ENCODE measurements at regions not wholly inside any gene's neighbourhood (a gene's known extent, or its start where the extent isn't known, plus 50 kb on each side); places are given as distances from the start of the nearest gene placed in this dataset.
A peak's percentile ranks its signal among the peaks of the same experiment; 100 is the strongest.

- Histone ChIP-seq H3K27ac (no peak overlapping the region), H3K4me3 (no peak overlapping the region), H3K27me3 (no peaks in the 10 kb centered on the region), H3K4me1 (ENCODE audit: low read depth) (no peaks in the 10 kb centered on the region), H3K9me3 (ENCODE audit: low read depth) (no peaks in the 10 kb centered on the region), H3K36me3 (no peaks in the 10 kb centered on the region)
- DNase-seq (ENCODE audit: low read depth in 1 of 2, low spot score in 1 of 2) = peak in 1 of 2 donors; percentile 96
- TF ChIP-seq CTCF (IDR thresholded peaks at IDR 0.05; ENCODE audit: low read depth, low read length) = no peak
Measured at GRCh38 chr9:21605489-21605931, 123.4 kb upstream of the IFNE start.

DNA sequence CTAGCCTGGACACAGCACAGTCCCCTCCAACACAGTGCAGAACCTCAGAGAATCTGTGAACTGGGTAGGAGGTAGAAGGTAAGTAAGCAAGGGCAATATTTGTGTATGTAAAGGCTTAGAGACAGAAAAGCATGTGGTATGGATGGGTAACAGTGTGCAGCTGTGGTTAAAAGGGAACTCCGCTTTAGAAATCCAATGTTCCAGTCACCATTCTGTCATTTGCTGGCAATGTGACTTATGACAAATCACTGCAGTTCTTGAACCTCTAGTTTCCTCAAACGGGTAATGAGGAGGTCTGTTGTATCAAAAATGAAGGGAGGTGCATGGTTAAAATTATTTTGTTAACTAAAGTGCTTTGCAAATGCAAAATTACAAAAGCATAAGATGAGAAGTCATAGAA, 125.5 kb upstream of the IFNE start:
- no peak overlapping the region for H3K4me3 ChIP-seq
- H3K27me3 ChIP-seq = no peaks in the 10 kb centered on the region
- no peak for DNase-seq (ENCODE audit: low read depth in 1 of 2, low spot score in 1 of 2)
- TF ChIP-seq CTCF (IDR thresholded peaks at IDR 0.05; ENCODE audit: low read depth, low read length) = no peak
- no peaks in the 10 kb centered on the region for H3K9me3 ChIP-seq (ENCODE audit: low read depth)
- no peaks in the 10 kb centered on the region for H3K36me3 ChIP-seq
- no peaks in the 10 kb centered on the region for H3K4me1 ChIP-seq (ENCODE audit: low read depth)
- H3K27ac ChIP-seq = no peak overlapping the region

DNA sequence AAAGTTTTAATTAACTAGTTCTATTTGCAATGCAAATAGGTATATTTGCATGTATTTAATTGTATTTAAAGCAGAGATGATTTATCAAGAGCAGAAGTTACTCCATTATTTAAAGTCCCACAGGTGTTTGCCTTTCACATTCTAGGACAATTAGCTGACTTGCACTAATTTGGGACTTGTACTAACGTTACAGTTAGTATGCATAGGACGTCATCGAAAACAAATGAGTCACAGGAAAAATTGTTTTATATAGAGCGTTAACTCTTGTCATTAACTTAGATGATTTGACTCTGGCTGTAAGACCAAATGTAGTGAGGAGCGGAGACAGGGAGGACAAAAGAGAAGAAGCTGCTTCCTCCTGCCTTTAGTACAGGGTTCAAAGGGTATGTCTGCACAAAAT, 126.1 kb upstream of the IFNE start:
- no peaks in the 10 kb centered on the region for H3K36me3 ChIP-seq
- H3K4me1 ChIP-seq (ENCODE audit: low read depth) = no peaks in the 10 kb centered on the region
- no peak for TF ChIP-seq CTCF (IDR thresholded peaks at IDR 0.05; ENCODE audit: low read depth, low read length)
- no peak overlapping the region for H3K4me3 ChIP-seq
- H3K9me3 ChIP-seq (ENCODE audit: low read depth) = no peaks in the 10 kb centered on the region
- no peak for DNase-seq (ENCODE audit: low read depth in 1 of 2, low spot score in 1 of 2)
- no peak overlapping the region for H3K27ac ChIP-seq
- H3K27me3 ChIP-seq = no peaks in the 10 kb centered on the region

DNA sequence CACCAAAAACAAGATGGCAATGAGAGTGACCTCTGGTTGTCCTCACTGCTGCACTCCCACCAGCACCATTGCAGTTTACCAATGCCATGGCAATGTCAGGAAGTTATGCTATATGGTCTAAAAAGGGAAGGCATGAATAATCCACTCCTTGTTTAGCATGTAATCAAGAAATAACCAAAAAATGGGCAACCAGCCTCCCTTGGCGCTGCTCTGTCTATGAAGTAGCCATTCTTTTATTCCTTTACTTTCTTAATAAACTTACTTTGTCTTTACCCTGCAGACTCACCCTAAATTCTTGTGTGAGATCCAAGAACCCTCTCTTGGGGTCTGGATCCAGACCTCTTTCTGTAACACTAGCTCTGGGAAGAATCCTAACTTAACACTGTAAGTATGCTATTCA, 127.4 kb upstream of the IFNE start:
- Histone ChIP-seq H3K9me3 (ENCODE audit: low read depth) (no peaks in the 10 kb centered on the region), H3K27ac (no peak overlapping the region), H3K4me3 (no peak overlapping the region), H3K27me3 (no peaks in the 10 kb centered on the region), H3K4me1 (ENCODE audit: low read depth) (no peaks in the 10 kb centered on the region), H3K36me3 (no peaks in the 10 kb centered on the region)
- no peak for TF ChIP-seq CTCF (IDR thresholded peaks at IDR 0.05; ENCODE audit: low read depth, low read length)
- DNase-seq (ENCODE audit: low read depth in 1 of 2, low spot score in 1 of 2) = no peak

DNA sequence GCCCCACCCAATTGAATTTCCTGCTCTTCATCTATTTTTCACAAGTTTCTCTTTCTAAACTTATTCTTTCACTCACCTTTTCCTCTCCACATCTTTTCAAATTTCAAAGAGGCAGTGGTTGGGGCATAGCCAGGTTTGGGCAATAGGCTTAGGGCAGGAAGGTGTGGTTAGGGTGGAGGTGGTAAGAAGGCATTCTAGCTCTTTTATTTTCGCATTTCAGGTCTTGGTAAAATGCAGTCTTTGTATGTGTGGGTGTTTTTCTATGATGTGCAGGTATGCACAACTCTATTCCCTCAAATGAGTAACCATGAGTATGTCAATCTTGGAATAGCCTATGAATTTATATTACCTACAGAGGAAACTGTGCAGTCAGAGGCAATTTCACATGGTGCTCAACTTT, 129.8 kb upstream of the IFNE start:
- no peak for DNase-seq (ENCODE audit: low read depth in 1 of 2, low spot score in 1 of 2)
- no peaks in the 10 kb centered on the region for H3K4me1 ChIP-seq (ENCODE audit: low read depth)
- H3K9me3 ChIP-seq (ENCODE audit: low read depth) = no peaks in the 10 kb centered on the region
- H3K36me3 ChIP-seq = no peaks in the 10 kb centered on the region
- H3K27me3 ChIP-seq = no peaks in the 10 kb centered on the region
- no peak overlapping the region for H3K4me3 ChIP-seq
- no peak overlapping the region for H3K27ac ChIP-seq
- TF ChIP-seq CTCF (IDR thresholded peaks at IDR 0.05; ENCODE audit: low read depth, low read length) = no peak

GRCh38 chr9:21615018-21615417, 132.9 kb upstream of the IFNE start:
- H3K4me3 ChIP-seq = no peak overlapping the region
- H3K27ac ChIP-seq = no peak overlapping the region
- TF ChIP-seq CTCF (IDR thresholded peaks at IDR 0.05; ENCODE audit: low read depth, low read length) = no peak
- no peaks in the 10 kb centered on the region for H3K36me3 ChIP-seq
- no peak for DNase-seq (ENCODE audit: low read depth in 1 of 2, low spot score in 1 of 2)
- no peaks in the 10 kb centered on the region for H3K4me1 ChIP-seq (ENCODE audit: low read depth)
- H3K9me3 ChIP-seq (ENCODE audit: low read depth) = no peaks in the 10 kb centered on the region
- H3K27me3 ChIP-seq = no peaks in the 10 kb centered on the region
